ENCODE measurements at regions not wholly inside any gene's neighbourhood (a gene's known extent, or its start where the extent isn't known, plus 50 kb on each side); places are given as distances from the start of the nearest gene placed in this dataset.

DNA sequence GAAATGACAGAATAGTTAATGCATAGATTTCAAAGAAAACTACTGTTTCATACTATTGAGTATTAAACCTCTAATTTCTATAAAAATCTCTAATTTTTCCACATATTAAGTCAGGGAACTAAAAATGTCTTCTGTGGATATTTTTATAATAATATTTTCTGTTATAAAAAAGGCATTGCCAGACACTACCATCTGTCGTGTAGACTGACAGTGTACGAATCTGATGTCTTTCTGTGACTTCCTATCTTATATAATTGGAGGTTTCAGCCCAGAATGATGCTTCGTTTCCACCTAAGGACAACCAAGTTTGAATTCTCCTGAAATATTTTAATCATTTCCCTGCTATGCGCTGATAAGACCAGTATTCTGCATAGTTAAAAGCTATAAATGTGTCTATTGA is 456.6 kb upstream of the ARRDC3 start:
- Histone ChIP-seq H3F3A (replicated peaks; ENCODE audit: low read depth) (no peaks in the 10 kb centered on the region), H2AFZ (no peak overlapping the region), H3K79me2 (replicated peaks; ENCODE audit: insufficient read depth) (no peaks in the 10 kb centered on the region), H4K20me1 (replicated peaks; ENCODE audit: insufficient read depth) (no peaks in the 10 kb centered on the region), H3K9me2 (ENCODE audit: insufficient read depth) (0 out of 2 replicates have a peak, but pooled peaks cover 2% of the 10 kb centered on the region), H3K27me3 (ENCODE audit: insufficient read depth) (no peaks in the 10 kb centered on the region), H3K27ac (ENCODE audit: low read depth) (no peak overlapping the region), H3K4me3 (no peak overlapping the region), H3K4me2 (no peak overlapping the region), H3K36me3 (ENCODE audit: insufficient read depth) (no peaks in the 10 kb centered on the region), H3K4me1 (ENCODE audit: insufficient read depth) (no peaks in the 10 kb centered on the region; the same call in 1 of the 2 replicates)
- H3K27ac Mint-ChIP-seq = no peak overlapping the region
- H3K36me3 Mint-ChIP-seq (ENCODE audit: low read depth) = no peaks in the 10 kb centered on the region
- no peak overlapping the region for H3K4me3 Mint-ChIP-seq
- no peak for DNase-seq (ENCODE audit: low spot score)
- H3K27me3 Mint-ChIP-seq (ENCODE audit: insufficient read depth, low read depth, poor library complexity) = peaks cover 1% of the 10 kb centered on the region
- TF ChIP-seq, protein P1, sequence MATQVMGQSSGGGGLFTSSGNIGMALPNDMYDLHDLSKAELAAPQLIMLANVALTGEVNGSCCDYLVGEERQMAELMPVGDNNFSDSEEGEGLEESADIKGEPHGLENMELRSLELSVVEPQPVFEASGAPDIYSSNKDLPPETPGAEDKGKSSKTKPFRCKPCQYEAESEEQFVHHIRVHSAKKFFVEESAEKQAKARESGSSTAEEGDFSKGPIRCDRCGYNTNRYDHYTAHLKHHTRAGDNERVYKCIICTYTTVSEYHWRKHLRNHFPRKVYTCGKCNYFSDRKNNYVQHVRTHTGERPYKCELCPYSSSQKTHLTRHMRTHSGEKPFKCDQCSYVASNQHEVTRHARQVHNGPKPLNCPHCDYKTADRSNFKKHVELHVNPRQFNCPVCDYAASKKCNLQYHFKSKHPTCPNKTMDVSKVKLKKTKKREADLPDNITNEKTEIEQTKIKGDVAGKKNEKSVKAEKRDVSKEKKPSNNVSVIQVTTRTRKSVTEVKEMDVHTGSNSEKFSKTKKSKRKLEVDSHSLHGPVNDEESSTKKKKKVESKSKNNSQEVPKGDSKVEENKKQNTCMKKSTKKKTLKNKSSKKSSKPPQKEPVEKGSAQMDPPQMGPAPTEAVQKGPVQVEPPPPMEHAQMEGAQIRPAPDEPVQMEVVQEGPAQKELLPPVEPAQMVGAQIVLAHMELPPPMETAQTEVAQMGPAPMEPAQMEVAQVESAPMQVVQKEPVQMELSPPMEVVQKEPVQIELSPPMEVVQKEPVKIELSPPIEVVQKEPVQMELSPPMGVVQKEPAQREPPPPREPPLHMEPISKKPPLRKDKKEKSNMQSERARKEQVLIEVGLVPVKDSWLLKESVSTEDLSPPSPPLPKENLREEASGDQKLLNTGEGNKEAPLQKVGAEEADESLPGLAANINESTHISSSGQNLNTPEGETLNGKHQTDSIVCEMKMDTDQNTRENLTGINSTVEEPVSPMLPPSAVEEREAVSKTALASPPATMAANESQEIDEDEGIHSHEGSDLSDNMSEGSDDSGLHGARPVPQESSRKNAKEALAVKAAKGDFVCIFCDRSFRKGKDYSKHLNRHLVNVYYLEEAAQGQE (IDR thresholded peaks at IDR 0.05; ENCODE audit: unreplicated experiment) = no peak
- no peak for TF ChIP-seq POLR2AphosphoS5 (IDR thresholded peaks at IDR 0.05; ENCODE audit: low read depth)
- TF ChIP-seq JUNB (IDR thresholded peaks at IDR 0.05; ENCODE audit: unreplicated experiment) = no peak
- no peak for TF ChIP-seq ZNF114 (CRISPR knock-in tag; IDR thresholded peaks at IDR 0.05)
- TF ChIP-seq, protein P2, sequence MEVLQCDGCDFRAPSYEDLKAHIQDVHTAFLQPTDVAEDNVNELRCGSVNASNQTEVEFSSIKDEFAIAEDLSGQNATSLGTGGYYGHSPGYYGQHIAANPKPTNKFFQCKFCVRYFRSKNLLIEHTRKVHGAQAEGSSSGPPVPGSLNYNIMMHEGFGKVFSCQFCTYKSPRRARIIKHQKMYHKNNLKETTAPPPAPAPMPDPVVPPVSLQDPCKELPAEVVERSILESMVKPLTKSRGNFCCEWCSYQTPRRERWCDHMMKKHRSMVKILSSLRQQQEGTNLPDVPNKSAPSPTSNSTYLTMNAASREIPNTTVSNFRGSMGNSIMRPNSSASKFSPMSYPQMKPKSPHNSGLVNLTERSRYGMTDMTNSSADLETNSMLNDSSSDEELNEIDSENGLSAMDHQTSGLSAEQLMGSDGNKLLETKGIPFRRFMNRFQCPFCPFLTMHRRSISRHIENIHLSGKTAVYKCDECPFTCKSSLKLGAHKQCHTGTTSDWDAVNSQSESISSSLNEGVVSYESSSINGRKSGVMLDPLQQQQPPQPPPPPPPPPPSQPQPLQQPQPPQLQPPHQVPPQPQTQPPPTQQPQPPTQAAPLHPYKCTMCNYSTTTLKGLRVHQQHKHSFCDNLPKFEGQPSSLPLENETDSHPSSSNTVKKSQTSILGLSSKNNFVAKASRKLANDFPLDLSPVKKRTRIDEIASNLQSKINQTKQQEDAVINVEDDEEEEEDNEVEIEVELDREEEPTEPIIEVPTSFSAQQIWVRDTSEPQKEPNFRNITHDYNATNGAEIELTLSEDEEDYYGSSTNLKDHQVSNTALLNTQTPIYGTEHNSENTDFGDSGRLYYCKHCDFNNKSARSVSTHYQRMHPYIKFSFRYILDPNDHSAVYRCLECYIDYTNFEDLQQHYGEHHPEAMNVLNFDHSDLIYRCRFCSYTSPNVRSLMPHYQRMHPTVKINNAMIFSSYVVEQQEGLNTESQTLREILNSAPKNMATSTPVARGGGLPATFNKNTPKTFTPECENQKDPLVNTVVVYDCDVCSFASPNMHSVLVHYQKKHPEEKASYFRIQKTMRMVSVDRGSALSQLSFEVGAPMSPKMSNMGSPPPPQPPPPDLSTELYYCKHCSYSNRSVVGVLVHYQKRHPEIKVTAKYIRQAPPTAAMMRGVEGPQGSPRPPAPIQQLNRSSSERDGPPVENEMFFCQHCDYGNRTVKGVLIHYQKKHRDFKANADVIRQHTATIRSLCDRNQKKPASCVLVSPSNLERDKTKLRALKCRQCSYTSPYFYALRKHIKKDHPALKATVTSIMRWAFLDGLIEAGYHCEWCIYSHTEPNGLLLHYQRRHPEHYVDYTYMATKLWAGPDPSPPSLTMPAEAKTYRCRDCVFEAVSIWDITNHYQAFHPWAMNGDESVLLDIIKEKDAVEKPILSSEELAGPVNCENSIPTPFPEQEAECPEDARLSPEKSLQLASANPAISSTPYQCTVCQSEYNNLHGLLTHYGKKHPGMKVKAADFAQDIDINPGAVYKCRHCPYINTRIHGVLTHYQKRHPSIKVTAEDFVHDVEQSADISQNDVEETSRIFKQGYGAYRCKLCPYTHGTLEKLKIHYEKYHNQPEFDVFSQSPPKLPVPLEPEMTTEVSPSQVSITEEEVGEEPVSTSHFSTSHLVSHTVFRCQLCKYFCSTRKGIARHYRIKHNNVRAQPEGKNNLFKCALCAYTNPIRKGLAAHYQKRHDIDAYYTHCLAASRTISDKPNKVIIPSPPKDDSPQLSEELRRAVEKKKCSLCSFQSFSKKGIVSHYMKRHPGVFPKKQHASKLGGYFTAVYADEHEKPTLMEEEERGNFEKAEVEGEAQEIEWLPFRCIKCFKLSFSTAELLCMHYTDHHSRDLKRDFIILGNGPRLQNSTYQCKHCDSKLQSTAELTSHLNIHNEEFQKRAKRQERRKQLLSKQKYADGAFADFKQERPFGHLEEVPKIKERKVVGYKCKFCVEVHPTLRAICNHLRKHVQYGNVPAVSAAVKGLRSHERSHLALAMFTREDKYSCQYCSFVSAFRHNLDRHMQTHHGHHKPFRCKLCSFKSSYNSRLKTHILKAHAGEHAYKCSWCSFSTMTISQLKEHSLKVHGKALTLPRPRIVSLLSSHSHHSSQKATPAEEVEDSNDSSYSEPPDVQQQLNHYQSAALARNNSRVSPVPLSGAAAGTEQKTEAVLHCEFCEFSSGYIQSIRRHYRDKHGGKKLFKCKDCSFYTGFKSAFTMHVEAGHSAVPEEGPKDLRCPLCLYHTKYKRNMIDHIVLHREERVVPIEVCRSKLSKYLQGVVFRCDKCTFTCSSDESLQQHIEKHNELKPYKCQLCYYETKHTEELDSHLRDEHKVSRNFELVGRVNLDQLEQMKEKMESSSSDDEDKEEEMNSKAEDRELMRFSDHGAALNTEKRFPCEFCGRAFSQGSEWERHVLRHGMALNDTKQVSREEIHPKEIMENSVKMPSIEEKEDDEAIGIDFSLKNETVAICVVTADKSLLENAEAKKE (CRISPR knock-in tag; IDR thresholded peaks at IDR 0.05) = no peak
- TF ChIP-seq EZH2 (IDR thresholded peaks at IDR 0.05; ENCODE audit: low read depth, unreplicated experiment) = no peak
- ATAC-seq = no peak
- H3K4me1 Mint-ChIP-seq = peaks cover 28% of the 10 kb centered on the region
- no peaks in the 10 kb centered on the region for H3K9me3 Mint-ChIP-seq

All from GM23338 (cell line).